Hepatocyte (in vitro differentiated cells): ENCODE measurements at regions not wholly inside any gene's neighbourhood (a gene's known extent, or its start where the extent isn't known, plus 50 kb on each side); places are given as distances from the start of the nearest gene placed in this dataset.
A peak's percentile ranks its signal among the peaks of the same experiment; 100 is the strongest.

Experiments
- DNase-seq: peaks from one replicate; pipeline ENCODE4 v3.0.0-alpha.2; 2016; ENCODE audit warnings: low spot score
- H2AFZ ChIP-seq: fragments of 200-600 bp; sonication (generic); 2 replicates; pipeline ENCODE4 v1.6.0; 2016; ENCODE audit warnings: antibody characterized with exemption, mild to moderate bottlenecking
- H3K27ac ChIP-seq: fragments of 200-600 bp; sonication (generic); 2 replicates; pipeline ENCODE4 v1.5.1; 2016; ENCODE audit warnings: mild to moderate bottlenecking
- H3K27me3 ChIP-seq: fragments of 200-600 bp; sonication (generic); 2 replicates; pipeline ENCODE4 v1.6.1; 2016
- H3K36me3 ChIP-seq: fragments of 200-600 bp; sonication (generic); replicated peaks from 2 replicates; pipeline ENCODE4 v1.5.1; 2016; ENCODE audit warnings: low read depth; ENCODE audit not compliant: insufficient read depth
- H3K4me1 ChIP-seq: fragments of 200-600 bp; sonication (generic); 2 replicates; pipeline ENCODE4 v1.5.1; 2016; ENCODE audit warnings: mild to moderate bottlenecking, moderate library complexity; ENCODE audit not compliant: insufficient read depth
- H3K4me2 ChIP-seq: fragments of 200-600 bp; sonication (generic); 2 replicates; pipeline ENCODE4 v1.6.0; 2016
- H3K4me3 ChIP-seq: fragments of 200-600 bp; sonication (generic); 2 replicates; pipeline ENCODE4 v1.5.1; 2016; ENCODE audit warnings: mild to moderate bottlenecking
- H3K79me2 ChIP-seq: fragments of 200-600 bp; sonication (generic); 2 replicates; pipeline ENCODE4 v1.6.0; 2017; ENCODE audit warnings: mild to moderate bottlenecking
- H3K9me2 ChIP-seq: fragments of 200-600 bp; sonication (generic); replicated peaks from 2 replicates; pipeline ENCODE4 v1.6.0; 2017; ENCODE audit warnings: mild to moderate bottlenecking; ENCODE audit not compliant: insufficient read depth
- H3K9me3 ChIP-seq: fragments of 200-600 bp; sonication (generic); 2 replicates; pipeline ENCODE4 v1.5.1; 2016; ENCODE audit warnings: low read depth, mild to moderate bottlenecking
- H4K20me1 ChIP-seq: fragments of 200-600 bp; sonication (generic); 2 replicates; pipeline ENCODE4 v1.6.0; 2016; ENCODE audit warnings: mild to moderate bottlenecking; ENCODE audit not compliant: insufficient read depth, poor library complexity, severe bottlenecking
- CTCF ChIP-seq: fragments of 200-600 bp; sonication (generic); IDR thresholded peaks from 2 replicates; pipeline ENCODE4 v1.5.1; 2016; ENCODE audit warnings: antibody characterized with exemption, mild to moderate bottlenecking; ENCODE audit not compliant: poor library complexity
- EZH2 ChIP-seq: fragments of 200-600 bp; sonication (generic); IDR thresholded peaks from 2 replicates; pipeline ENCODE4 v1.6.1; 2016; ENCODE audit warnings: antibody characterized with exemption, mild to moderate bottlenecking, borderline replicate concordance
- EZH2phosphoT487 ChIP-seq: fragments of 200-600 bp; sonication (generic); IDR thresholded peaks from one replicate; pipeline ENCODE4 v1.6.1; 2018; ENCODE audit warnings: antibody characterized with exemption, mild to moderate bottlenecking, low read depth, moderate library complexity; ENCODE audit not compliant: unreplicated experiment, severe bottlenecking
- WGBS: methylation state at CpG from one replicate; pipeline ENCODE4 v1.1.6; 2016; ENCODE audit warnings: low lambda C conversion rate; ENCODE audit errors: missing lambda C conversion rate; 5-methylcytosine and 5-hydroxymethylcytosine counted together

- H3K9me2 ChIP-seq: no peaks in the 10 kb centered on the region
- peaks cover 30% of the 10 kb centered on the region for H3K4me1 ChIP-seq
- H3K9me3 ChIP-seq: no peaks in the 10 kb centered on the region
- peak overlapping the region; percentile 57 for H3K27ac ChIP-seq
- H3K36me3 ChIP-seq: no peaks in the 10 kb centered on the region
- WGBS: 60% methylated on average over 1 of the region's 1 CpG
- no peaks in the 10 kb centered on the region for H3K79me2 ChIP-seq
- H3K4me3 ChIP-seq: no peak overlapping the region
- no peak for DNase-seq
- H3K4me2 ChIP-seq: peak overlapping the region; percentile 31
- no peaks in the 10 kb centered on the region for H3K27me3 ChIP-seq
- TF ChIP-seq EZH2: no peak
- no peak for TF ChIP-seq EZH2phosphoT487
- TF ChIP-seq CTCF: no peak
- H4K20me1 ChIP-seq: no peaks in the 10 kb centered on the region
- no peak overlapping the region for H2AFZ ChIP-seq
Observed at GRCh38 chr4:18401868-18402267, 380.3 kb upstream of the LCORL start.

GRCh38 chr4:18401425-18401824 is 379.9 kb upstream of the LCORL start:
- Histone ChIP-seq H3K36me3 (no peaks in the 10 kb centered on the region), H3K9me3 (no peaks in the 10 kb centered on the region), H3K9me2 (no peaks in the 10 kb centered on the region), H3K27ac (peak overlapping the region; percentile 57), H3K79me2 (no peaks in the 10 kb centered on the region), H2AFZ (no peak overlapping the region), H4K20me1 (no peaks in the 10 kb centered on the region), H3K4me1 (peaks cover 26% of the 10 kb centered on the region), H3K4me2 (peak overlapping the region; percentile 31), H3K4me3 (no peak overlapping the region), H3K27me3 (no peaks in the 10 kb centered on the region)
- 59% methylated on average over 2 of the region's 2 CpGs for WGBS
- no peak for TF ChIP-seq EZH2
- TF ChIP-seq CTCF: no peak
- no peak for TF ChIP-seq EZH2phosphoT487
- peak; percentile 16 for DNase-seq

- 45% methylated on average over 5 of the region's 5 CpGs for WGBS
- H3K4me1 ChIP-seq: peaks cover 13% of the 10 kb centered on the region
- H3K4me2 ChIP-seq: no peak overlapping the region
- no peaks in the 10 kb centered on the region for H3K36me3 ChIP-seq
- no peaks in the 10 kb centered on the region for H3K9me2 ChIP-seq
- H3K4me3 ChIP-seq: no peak overlapping the region
- TF ChIP-seq EZH2phosphoT487 (no peak), CTCF (no peak), EZH2 (no peak)
- no peak overlapping the region for H3K27ac ChIP-seq
- H3K27me3 ChIP-seq: no peaks in the 10 kb centered on the region
- no peak for DNase-seq
- no peak overlapping the region for H2AFZ ChIP-seq
- no peaks in the 10 kb centered on the region for H4K20me1 ChIP-seq
- no peaks in the 10 kb centered on the region for H3K79me2 ChIP-seq
- H3K9me3 ChIP-seq: no peaks in the 10 kb centered on the region
Observed at GRCh38 chr4:18398661-18399060, 377.1 kb upstream of the LCORL start.
